ENCODE measurements at regions not wholly inside any gene's neighbourhood (a gene's known extent, or its start where the extent isn't known, plus 50 kb on each side); places are given as distances from the start of the nearest gene placed in this dataset.
"Not testable (repeated sequence)": the region's sequence is repeated elsewhere in the genome, so short reads cannot be mapped to it uniquely, and the experiment has no call there.

DNA sequence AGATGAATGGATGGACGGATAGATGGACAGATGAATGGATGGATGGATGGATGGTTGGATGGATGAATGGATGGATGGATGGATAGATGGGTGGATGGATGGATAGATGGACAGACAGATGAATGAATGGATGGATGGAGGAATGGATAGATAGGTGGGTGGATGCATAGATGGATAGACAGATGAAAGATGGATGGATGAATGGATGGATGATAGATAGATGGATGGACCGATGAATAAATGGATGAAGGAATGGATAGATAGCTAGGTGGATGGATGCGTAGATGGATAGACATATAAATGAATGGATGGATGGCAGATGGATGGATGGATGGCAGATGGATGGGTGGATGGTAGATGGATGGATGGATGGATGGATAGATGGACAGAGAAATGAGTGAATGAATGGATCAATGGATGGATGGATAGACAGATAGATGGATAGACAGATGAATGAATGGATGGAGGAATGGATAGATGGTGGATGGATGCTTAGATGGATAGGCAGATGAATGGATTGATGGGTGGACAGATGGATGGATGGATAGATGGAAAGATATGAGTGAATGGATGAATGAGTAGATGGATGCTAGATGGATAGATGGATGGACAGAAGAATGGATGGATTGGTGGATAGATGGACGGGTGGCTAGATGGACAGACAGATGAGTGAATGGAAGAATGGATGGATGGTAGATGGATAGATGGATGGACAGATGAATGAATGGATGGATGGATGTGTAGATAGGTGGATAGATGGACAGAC lies 167.9 kb downstream of the TRIM43 start:
- DNase-seq, result no peak
- intact Hi-C loops (cut with DNase I), result no loop called here

DNA sequence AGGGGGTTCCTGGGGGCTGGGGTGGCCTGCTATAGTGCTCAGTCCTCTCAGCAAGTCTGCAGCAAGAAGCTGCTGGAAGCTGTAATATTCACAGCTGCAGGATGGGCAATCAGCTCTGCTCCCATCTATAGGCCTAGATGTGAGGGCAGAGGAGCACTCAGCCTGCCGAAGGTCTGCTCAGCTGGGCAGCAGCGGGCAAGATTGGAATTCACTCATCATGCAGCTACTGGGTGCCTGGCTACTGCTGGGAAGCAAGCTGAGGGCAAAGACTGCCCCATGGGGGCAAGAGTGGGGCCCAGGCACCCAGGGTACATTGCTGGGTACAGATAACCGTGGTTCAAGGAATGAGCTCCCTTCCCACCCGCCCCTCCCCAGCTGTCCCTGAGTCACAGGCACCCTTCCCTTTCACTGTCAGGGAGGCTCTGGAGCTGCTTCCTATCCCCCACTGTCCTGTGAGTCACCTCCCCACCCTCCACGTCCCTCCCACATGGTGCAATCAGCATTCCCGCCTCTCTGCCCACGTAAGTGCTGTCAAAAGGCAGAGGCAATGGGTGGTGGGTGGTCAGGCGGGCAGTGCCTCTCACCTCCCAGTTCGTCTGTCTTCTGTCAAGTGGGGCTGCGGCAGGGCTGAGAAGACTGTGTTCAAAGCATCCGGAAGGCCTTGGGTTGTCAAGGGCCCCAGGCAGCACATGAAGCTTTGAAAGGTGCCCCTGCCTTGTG lies 169.2 kb downstream of the TRIM43 start:
- peak in 41 of 42 donors; percentile 14 to 90 (median 65) for DNase-seq

DNA sequence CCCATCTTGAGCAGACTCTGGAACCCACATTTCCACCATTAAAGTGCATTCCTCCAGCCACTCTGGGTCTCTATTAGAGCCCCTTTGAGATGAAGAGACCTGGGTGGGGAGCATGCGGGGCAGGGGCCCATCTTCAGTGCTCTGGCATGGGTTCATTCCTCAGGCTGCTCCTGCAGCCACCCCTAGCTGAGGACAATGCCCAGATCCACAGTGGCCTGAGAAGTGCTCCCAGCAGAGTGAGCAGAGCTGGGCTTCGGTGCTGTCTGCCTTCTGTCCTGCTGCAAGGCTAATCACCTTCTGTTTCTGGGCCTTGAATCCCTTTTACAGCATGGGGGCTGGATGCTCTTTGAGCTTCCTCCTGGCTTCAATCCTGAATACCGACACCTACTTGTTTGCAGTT lies 169.8 kb downstream of the TRIM43 start:
- DNase-seq, result no peak
- intact Hi-C loops (cut with DNase I), result no loop called here

More for the DNA sequence above, 169.2 kb downstream of the TRIM43 start:
- intact Hi-C loops (cut with DNase I), result no loop called here

DNA sequence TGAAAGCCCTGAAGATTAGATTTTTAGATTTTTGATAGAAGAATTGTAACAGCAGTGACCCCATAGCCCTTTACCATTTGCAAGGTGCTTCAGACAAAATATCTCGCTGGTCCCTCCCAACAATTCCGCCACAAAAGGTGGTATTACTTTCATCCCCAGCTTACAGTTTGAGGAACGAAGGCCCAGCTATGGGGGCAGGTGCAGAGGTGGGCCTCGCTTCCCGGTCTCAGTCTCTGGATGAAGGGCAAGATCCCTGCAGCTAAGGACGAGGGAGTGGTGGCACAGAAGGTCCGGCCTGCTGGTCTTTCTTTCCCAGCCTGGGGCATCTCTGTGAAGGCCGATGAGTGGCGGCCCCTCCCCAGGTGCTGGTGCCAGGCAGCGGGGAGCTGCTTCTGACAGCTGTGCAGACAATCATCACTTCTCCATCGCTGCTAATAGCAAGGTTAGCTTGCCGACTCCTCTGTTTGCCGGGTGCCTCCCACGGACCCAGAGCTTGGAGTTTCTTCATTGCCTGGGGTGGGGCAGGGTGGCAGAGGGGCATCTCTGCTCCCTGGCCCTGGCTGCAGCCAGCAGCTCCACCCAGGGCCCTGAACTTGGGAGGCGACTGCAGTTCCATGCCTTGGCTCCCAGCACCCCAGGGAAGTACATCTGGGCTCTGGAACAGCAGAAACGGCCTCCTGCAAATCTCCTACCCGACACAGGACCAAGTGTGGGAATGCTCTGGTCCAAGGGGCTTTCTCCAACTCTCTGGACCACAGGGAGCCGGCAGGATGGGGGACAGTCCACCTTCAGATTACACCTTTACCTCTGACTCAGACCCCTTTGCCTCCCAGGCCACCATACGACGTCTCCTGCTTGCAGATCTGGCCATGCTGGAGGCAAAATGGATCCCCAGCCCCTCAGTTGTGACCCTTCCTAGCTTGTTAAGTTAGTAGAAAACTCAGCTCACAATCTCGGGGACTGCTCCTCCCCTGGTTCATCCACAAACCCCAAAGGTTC lies 170.5 kb downstream of the TRIM43 start:
- intact Hi-C loops (cut with DNase I), result not testable (repeated sequence)
- peak in 26 of 42 donors; percentile 17 to 80 (median 46) for DNase-seq

DNA sequence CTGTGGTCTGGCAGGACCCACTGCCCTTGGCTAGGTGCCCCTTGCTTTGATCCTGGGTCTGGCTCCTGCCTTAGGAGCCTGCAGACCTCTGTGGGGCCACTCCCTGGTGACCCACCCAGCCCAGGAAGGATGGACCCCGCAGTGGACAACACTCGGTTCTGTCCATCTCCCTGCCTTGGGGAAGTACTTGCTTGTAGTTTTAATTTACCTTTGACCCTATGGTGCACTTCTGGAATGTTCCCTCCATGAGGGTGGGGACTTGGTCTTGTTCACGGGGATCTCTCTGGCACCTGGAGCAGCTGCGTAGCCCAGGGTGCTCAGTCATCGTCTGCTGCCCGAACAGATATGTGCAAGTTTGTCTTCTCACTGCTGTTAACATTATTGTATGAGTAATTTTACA lies 171.3 kb downstream of the TRIM43 start:
- peak in 1 of 42 donors; percentile 28 for DNase-seq
- intact Hi-C loops (cut with DNase I), result not testable (repeated sequence)

DNA sequence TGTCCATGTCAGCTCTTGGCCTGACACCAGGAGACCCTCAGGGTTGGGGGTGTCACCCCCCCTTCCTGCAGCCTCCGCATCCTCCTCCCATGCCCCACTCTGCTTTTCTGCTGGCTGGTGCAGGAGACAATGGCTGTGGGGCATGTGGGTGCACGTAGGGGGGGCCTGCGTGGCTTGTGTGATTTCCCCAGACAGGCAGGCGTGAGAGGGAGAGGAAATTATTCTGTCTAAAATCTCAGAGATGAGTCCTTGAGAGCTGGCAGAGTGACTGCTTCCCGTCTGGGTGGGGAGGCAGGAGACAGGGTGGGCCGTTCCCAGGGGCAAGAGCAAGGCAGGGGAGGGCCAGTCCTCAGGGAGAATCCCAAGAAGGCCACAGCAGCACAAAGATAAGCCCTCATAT lies 173.2 kb downstream of the TRIM43 start:
- DNase-seq, result peak in 4 of 42 donors; percentile 30 to 57 (median 38)
- intact Hi-C loops (cut with DNase I), result not testable (repeated sequence)

DNA sequence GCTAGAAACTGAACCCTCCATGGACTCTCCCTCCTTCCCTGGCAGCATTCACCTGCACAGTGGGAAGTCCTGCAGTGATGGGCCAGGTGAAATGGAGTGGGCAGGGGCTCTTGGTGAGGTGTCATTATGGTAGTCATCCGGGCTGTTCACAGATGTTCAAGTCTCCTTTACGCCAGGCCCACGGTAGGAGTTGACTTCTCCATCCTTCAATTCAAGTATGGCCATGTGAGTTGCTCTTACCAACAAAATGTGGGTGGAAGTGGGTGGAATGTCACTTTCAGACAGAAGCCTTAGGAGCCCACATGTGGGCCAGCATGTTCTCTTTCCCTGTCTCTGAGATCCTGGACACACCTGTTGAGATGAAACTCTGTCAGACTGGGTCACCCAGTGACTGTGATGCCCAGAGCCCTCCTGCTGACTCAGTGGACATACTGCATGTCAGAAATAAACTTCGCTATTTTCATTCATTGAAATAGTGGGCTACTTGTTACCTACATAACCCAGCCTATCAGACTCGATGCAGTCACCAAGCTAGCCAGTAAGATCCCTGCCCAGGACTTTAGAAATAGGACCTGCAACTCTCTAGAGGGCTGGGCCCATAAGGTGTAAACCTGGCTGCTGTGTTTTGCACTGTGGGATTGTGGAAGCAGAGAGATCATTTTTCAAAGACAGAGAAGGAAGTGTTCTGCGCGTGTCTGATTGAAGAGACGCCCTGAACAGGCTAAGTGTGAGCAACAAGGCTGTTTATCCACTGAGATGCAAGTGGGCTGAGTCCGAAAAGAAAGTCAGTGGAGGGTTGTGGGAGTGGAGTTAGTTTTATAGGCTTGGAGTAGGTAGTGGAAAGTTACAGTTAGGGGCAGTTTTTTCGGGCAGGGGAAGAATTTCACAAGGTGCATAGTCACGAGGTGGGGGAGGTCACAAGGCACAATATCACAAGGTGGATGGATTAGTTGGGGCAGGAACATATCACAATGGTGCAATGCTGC lies 174.4 kb downstream of the TRIM43 start:
- peak in 1 of 42 donors; percentile 18 for DNase-seq
- intact Hi-C loops (cut with DNase I), result not testable (repeated sequence)

DNA sequence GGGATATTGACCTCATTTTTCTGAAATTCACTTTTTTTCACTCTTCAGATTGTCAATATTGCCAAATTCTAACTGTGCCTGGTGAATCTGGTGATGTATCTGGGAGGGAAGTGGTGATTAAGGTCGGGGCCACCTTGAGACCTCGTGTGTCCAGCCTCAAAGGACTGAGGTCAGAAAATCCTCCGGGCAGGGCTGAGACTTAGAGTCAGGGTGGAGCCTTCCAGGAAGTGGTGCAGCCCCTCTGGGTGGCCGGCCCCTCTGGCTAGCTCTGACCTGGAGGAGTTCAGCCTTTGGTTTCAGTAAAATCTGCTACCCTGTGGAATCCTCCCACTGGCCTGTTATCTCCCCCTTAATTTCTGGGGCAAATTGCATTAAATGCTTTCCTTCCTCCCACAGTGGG lies 175.7 kb downstream of the TRIM43 start:
- intact Hi-C loops (cut with DNase I), result not testable (repeated sequence)

DNA sequence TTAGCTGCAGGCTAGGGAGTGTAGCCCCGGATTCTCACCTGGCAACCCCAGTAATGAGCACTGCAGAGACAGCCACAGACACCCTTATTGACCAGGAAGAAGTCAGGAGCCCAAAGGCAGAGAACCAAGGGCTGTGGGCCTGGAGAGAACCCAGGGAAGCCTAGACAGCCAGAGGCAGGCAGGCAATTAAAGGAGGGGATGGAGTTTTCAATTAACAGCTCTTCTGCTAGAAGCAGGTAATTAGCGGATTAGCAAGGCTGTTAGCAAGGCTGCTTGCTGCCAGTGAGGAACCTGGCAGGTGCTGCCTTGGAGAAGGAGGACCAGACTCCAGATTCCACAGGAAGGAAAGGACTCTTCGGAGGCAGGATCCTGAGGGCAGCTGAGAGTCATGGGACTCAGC lies 176.1 kb downstream of the TRIM43 start:
- intact Hi-C loops (cut with DNase I), result not testable (repeated sequence)
- peak in 1 of 42 donors; percentile 3 for DNase-seq

More for the DNA sequence above, 175.7 kb downstream of the TRIM43 start:
- peak in 3 of 42 donors; percentile 10 to 33 (median 13) for DNase-seq

DNA sequence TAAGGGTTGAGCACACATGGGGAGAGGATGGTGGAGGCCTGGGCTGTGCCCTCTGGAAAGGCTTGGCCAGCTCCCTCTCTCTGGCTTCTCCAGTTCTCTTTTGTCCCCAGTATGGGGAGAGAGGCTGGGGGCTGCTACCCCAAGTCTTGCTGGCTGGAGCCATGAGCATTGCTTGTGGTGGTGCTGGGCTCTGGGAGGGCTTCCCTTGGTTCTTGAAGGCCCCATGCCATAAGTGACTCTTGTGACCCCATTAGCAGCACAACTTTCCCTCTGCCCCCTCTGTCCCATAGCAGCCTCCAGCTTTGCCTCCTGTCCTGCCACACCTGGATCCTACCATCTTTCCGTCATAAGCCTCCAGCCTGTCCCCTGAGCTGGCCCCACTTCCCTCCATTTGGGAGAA lies 177.5 kb downstream of the TRIM43 start:
- DNase-seq, result peak in 3 of 42 donors; percentile 5 to 18 (median 10)
- intact Hi-C loops (cut with DNase I), result not testable (repeated sequence)

DNA sequence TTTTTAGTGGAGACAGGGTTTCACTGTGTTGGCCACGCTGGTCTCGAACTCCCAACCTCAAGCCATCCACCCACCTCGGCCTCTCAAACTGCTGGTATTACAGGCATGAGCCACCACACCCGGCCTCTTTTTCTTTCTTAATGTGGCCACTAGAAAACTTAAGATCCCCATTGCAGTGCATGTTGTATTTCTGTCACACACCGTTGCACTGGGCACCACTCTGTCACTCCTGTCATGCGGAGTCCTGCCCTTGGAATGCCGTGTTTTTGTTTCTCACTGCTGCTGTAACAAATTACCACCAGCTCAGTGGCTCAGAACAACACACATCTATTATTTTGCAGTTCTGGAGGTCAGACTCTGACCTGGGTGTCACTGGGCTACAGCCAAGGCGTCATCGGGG lies 178.9 kb downstream of the TRIM43 start:
- intact Hi-C loops (cut with DNase I), result not testable (repeated sequence)
- peak in 2 of 42 donors; percentile 15 to 29 for DNase-seq

DNA sequence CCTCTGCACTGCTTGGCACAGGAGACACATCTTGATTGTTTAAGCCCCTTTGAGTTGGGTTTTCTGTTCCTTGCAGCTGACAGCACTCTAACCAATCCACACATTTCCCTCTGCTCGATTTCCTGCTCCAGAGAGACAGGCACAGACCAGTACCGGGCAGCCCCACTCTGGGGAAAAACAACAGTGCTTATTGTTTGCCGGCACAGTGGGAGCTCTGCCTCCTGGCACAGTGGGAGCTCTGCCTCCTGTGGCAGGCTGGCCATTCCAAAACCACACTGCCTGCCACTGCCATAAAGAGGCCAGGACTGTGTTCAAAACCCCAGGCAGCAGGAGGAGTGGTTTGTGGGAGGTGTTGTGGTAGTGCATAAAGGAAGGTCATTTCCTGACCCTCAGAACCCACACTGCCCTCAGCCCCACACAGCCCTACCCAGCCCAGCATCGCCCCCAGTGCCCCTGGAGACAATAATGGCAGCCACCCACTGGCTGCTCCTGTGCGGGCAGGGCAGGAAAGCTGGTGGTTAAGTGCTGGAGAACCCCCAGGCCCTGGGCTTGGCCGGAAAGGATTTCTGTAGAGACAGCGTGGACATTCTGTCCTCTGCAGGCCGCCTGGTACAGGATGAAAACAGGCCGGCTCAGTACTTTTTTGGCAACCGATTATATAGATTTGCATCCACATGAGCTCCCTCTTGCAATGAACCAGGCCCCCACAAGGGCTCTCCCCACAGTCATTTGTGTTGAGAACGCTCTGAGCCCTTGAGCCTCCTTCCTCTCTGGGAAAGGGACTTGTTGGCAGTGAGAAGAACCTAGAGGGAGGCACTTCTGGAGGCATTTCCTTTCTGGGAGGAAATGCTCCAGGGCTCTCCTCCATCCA lies 182.8 kb downstream of the TRIM43 start:
- peak in 13 of 42 donors; percentile 9 to 59 (median 32) for DNase-seq
- intact Hi-C loops (cut with DNase I), result not testable (repeated sequence)

DNA sequence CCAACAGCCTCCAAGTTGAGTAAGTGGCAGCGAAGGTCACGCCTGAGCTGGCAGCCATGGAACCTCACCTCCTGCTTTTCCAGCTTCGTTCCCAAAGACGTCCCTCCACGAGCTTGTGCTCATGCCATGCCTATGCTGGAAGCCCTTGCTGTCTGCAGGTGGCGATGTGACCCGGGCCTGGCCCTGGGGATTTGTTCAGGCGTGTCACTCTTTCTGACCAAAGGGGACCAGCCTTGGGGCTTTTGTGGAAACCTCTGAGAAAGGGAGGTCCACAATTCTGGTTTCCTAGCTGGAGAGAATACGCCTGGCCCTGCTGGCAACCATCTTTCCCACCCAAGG lies 183.4 kb downstream of the TRIM43 start:
- DNase-seq, result peak in 2 of 42 donors; percentile 12 to 29
- intact Hi-C loops (cut with DNase I), result not testable (repeated sequence)

All from head of caudate nucleus (tissue), 42 donors.